NCI-H2227 treated with DMSO at 0.1 percent for 48 hours (cell line): ENCODE measurements at regions not wholly inside any gene's neighbourhood (a gene's known extent, or its start where the extent isn't known, plus 50 kb on each side); places are given as distances from the start of the nearest gene placed in this dataset.
A peak's percentile ranks its signal among the peaks of the same experiment; 100 is the strongest.
"Not testable (repeated sequence)": the region's sequence is repeated elsewhere in the genome, so short reads cannot be mapped to it uniquely, and the experiment has no call there.

Experiments
- DNase-seq: peaks from one replicate; lab custom pipeline; 2025; lab: John Stamatoyannopoulos, UW

GRCh38 chr1:121052081-121052660, 132.0 kb downstream of the FAM72B start:
- DNase-seq = not testable (repeated sequence)

- not testable (repeated sequence) for DNase-seq
These were observed 129.2 kb downstream of the FAM72B start for GRCh38 chr1:121054928-121055327.

GRCh38 chr1:121066925-121067324, 117.2 kb downstream of the FAM72B start:
- DNase-seq = not testable (repeated sequence)

- not testable (repeated sequence) for DNase-seq
These were observed 115.2 kb downstream of the FAM72B start for GRCh38 chr1:121068738-121069499.

- not testable (repeated sequence) for DNase-seq
These were observed 110.3 kb downstream of the FAM72B start for GRCh38 chr1:121073852-121074251.

GRCh38 chr1:121075254-121075805, 108.8 kb downstream of the FAM72B start:
- DNase-seq = not testable (repeated sequence)

- DNase-seq = not testable (repeated sequence)
These were observed 107.5 kb downstream of the FAM72B start for GRCh38 chr1:121076674-121077073.

- DNase-seq = not testable (repeated sequence)
These were observed 104.5 kb downstream of the FAM72B start for GRCh38 chr1:121079655-121080054.

- DNase-seq = not testable (repeated sequence)
These were observed 103.8 kb downstream of the FAM72B start for GRCh38 chr1:121080197-121080903.

- DNase-seq = not testable (repeated sequence)
These were observed 103.3 kb downstream of the FAM72B start for GRCh38 chr1:121080904-121081264.

GRCh38 chr1:121081625-121082199, 102.4 kb downstream of the FAM72B start:
- DNase-seq = not testable (repeated sequence)

GRCh38 chr1:121082995-121083394, 101.1 kb downstream of the FAM72B start:
- not testable (repeated sequence) for DNase-seq

- not testable (repeated sequence) for DNase-seq
These were observed 97.9 kb downstream of the FAM72B start for GRCh38 chr1:121086249-121086648.

- DNase-seq = not testable (repeated sequence)
These were observed 96.9 kb downstream of the FAM72B start for GRCh38 chr1:121087221-121087620.

- DNase-seq = not testable (repeated sequence)
These were observed 95.6 kb downstream of the FAM72B start for GRCh38 chr1:121088568-121088967.

GRCh38 chr1:121092329-121092968, 91.7 kb downstream of the FAM72B start:
- not testable (repeated sequence) for DNase-seq

GRCh38 chr1:121095014-121095413, 89.1 kb downstream of the FAM72B start:
- DNase-seq = not testable (repeated sequence)

- DNase-seq = peak; percentile 58
These were observed 86.8 kb downstream of the FAM72B start for GRCh38 chr1:121097127-121097866.

GRCh38 chr1:121097867-121098215, 86.3 kb downstream of the FAM72B start:
- DNase-seq = not testable (repeated sequence)

- DNase-seq = not testable (repeated sequence)
These were observed 75.1 kb downstream of the FAM72B start for GRCh38 chr1:121109025-121109424.
